ENCODE measurements at regions not wholly inside any gene's neighbourhood (a gene's known extent, or its start where the extent isn't known, plus 50 kb on each side); places are given as distances from the start of the nearest gene placed in this dataset.

GRCh38 chr2:120846406-120847095 is 110.9 kb downstream of the GLI2 start (continued):
- TF ChIP-seq E2F1 (CRISPR knock-in tag; IDR thresholded peaks at IDR 0.05) (no peak), ZBTB21 (CRISPR knock-in tag; IDR thresholded peaks at IDR 0.05; ENCODE audit: borderline replicate concordance) (no peak), NFE2L1 (CRISPR knock-in tag; IDR thresholded peaks at IDR 0.05) (no peak), ZNF263 (CRISPR knock-in tag; IDR thresholded peaks at IDR 0.05; ENCODE audit: low read depth) (no peak), ERG (CRISPR knock-in tag; IDR thresholded peaks at IDR 0.05) (no peak), ZSCAN18 (CRISPR knock-in tag; IDR thresholded peaks at IDR 0.05) (no peak), HMGA2 (CRISPR knock-in tag; IDR thresholded peaks at IDR 0.05) (no peak)
- TF ChIP-seq, protein P1, sequence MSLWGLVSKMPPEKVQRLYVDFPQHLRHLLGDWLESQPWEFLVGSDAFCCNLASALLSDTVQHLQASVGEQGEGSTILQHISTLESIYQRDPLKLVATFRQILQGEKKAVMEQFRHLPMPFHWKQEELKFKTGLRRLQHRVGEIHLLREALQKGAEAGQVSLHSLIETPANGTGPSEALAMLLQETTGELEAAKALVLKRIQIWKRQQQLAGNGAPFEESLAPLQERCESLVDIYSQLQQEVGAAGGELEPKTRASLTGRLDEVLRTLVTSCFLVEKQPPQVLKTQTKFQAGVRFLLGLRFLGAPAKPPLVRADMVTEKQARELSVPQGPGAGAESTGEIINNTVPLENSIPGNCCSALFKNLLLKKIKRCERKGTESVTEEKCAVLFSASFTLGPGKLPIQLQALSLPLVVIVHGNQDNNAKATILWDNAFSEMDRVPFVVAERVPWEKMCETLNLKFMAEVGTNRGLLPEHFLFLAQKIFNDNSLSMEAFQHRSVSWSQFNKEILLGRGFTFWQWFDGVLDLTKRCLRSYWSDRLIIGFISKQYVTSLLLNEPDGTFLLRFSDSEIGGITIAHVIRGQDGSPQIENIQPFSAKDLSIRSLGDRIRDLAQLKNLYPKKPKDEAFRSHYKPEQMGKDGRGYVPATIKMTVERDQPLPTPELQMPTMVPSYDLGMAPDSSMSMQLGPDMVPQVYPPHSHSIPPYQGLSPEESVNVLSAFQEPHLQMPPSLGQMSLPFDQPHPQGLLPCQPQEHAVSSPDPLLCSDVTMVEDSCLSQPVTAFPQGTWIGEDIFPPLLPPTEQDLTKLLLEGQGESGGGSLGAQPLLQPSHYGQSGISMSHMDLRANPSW (CRISPR knock-in tag; conservative IDR thresholded peaks at IDR 0.05; ENCODE audit: low read depth): no peak

- ChIA-PET CTCF (interaction anchor here (0.6 to 2.2 kb wide), 6 partner anchors 10 to 153 kb away, joined by 3 to 8 read pairs (median 4); no protein-coding TSS in a partner anchor), POLR2A (no interaction called here)
- Mint-ChIP-seq H3K36me3 (peaks cover 15% of the 10 kb centered on the region), H3K9me3 (peaks cover 5% of the 10 kb centered on the region; the same call in 1 of the 2 replicates), H3K4me1 (peaks cover 15% of the 10 kb centered on the region), H3K27me3 (ENCODE audit: low read depth) (no peaks in the 10 kb centered on the region), H3K4me3 (no peak overlapping the region), H3K27ac (no peak overlapping the region)
- ATAC-seq (no peak), DNase-seq (ENCODE audit: low spot score) (no peak)
- TF ChIP-seq NR3C1 (CRISPR knock-in tag; conservative IDR thresholded peaks at IDR 0.05; ENCODE audit: low read depth): no peak
- no peak for TF ChIP-seq ZNF121 (CRISPR knock-in tag; IDR thresholded peaks at IDR 0.05)
These were observed 112.1 kb downstream of the GLI2 start for GRCh38 chr2:120847700-120848321.

- H3K27ac Mint-ChIP-seq: no peak overlapping the region
- ChIA-PET POLR2A (no interaction called here), CTCF (interaction anchor here (1.1 kb wide), 1 partner anchor 153 kb away, joined by 3 read pairs; no protein-coding TSS in a partner anchor)
- no peak for TF ChIP-seq JUN (CRISPR knock-in tag; IDR thresholded peaks at IDR 0.05)
- no peak for TF ChIP-seq ETV6 (CRISPR knock-in tag; IDR thresholded peaks at IDR 0.05)
- TF ChIP-seq FOXP1 (CRISPR knock-in tag; IDR thresholded peaks at IDR 0.05; ENCODE audit: borderline replicate concordance): no peak
- TF ChIP-seq, protein P2, sequence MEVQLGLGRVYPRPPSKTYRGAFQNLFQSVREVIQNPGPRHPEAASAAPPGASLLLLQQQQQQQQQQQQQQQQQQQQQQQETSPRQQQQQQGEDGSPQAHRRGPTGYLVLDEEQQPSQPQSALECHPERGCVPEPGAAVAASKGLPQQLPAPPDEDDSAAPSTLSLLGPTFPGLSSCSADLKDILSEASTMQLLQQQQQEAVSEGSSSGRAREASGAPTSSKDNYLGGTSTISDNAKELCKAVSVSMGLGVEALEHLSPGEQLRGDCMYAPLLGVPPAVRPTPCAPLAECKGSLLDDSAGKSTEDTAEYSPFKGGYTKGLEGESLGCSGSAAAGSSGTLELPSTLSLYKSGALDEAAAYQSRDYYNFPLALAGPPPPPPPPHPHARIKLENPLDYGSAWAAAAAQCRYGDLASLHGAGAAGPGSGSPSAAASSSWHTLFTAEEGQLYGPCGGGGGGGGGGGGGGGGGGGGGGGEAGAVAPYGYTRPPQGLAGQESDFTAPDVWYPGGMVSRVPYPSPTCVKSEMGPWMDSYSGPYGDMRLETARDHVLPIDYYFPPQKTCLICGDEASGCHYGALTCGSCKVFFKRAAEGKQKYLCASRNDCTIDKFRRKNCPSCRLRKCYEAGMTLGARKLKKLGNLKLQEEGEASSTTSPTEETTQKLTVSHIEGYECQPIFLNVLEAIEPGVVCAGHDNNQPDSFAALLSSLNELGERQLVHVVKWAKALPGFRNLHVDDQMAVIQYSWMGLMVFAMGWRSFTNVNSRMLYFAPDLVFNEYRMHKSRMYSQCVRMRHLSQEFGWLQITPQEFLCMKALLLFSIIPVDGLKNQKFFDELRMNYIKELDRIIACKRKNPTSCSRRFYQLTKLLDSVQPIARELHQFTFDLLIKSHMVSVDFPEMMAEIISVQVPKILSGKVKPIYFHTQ (CRISPR knock-in tag; IDR thresholded peaks at IDR 0.05): no peak
- TF ChIP-seq ZSCAN18 (CRISPR knock-in tag; IDR thresholded peaks at IDR 0.05): no peak
- no peak for TF ChIP-seq TEAD1 (CRISPR knock-in tag; IDR thresholded peaks at IDR 0.05)
- TF ChIP-seq, protein P3, sequence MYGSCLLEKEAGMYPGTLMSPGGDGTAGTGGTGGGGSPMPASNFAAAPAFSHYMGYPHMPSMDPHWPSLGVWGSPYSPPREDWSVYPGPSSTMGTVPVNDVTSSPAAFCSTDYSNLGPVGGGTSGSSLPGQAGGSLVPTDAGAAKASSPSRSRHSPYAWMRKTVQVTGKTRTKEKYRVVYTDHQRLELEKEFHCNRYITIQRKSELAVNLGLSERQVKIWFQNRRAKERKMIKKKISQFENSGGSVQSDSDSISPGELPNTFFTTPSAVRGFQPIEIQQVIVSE (CRISPR knock-in tag; IDR thresholded peaks at IDR 0.05; ENCODE audit: borderline replicate concordance): no peak
- no peak overlapping the region for H3K4me3 Mint-ChIP-seq
- peaks cover 15% of the 10 kb centered on the region for H3K36me3 Mint-ChIP-seq
- peaks cover 5% of the 10 kb centered on the region; the same call in 1 of the 2 replicates for H3K9me3 Mint-ChIP-seq
- H3K4me1 Mint-ChIP-seq: peaks cover 27% of the 10 kb centered on the region
- no peak for ATAC-seq
- no peak for DNase-seq (ENCODE audit: low spot score)
- H3K27me3 Mint-ChIP-seq (ENCODE audit: low read depth): no peaks in the 10 kb centered on the region
These were observed 113.6 kb downstream of the GLI2 start for GRCh38 chr2:120849278-120849677.
